NOMO-1 treated with DMSO at 0.1 percent for 48 hours (cell line): ENCODE measurements at regions not wholly inside any gene's neighbourhood (a gene's known extent, or its start where the extent isn't known, plus 50 kb on each side); places are given as distances from the start of the nearest gene placed in this dataset.
A peak's percentile ranks its signal among the peaks of the same experiment; 100 is the strongest.
"Not testable (repeated sequence)": the region's sequence is repeated elsewhere in the genome, so short reads cannot be mapped to it uniquely, and the experiment has no call there.

ENCODE experiments used
- DNase-seq: peaks from one replicate; lab custom pipeline; 2025; ENCODE audit not compliant: unreplicated experiment; lab: John Stamatoyannopoulos, UW

- DNase-seq, result no peak
Measured at GRCh38 chr14:44388306-44388705, 118.8 kb downstream of the FSCB start.

- no peak for DNase-seq
Measured at GRCh38 chr14:44385906-44386305, 121.2 kb downstream of the FSCB start.

GRCh38 chr14:44385296-44385695 is 121.8 kb downstream of the FSCB start:
- not testable (repeated sequence) for DNase-seq

- not testable (repeated sequence) for DNase-seq
Measured at GRCh38 chr14:44384601-44385293, 122.3 kb downstream of the FSCB start.

- DNase-seq, result no peak
Measured at GRCh38 chr14:44384093-44384492, 123.0 kb downstream of the FSCB start.

GRCh38 chr14:44383636-44384035 is 123.4 kb downstream of the FSCB start:
- DNase-seq, result no peak

- DNase-seq, result no peak
Measured at GRCh38 chr14:44379292-44379977, 127.6 kb downstream of the FSCB start.

GRCh38 chr14:44374906-44375305 is 132.2 kb downstream of the FSCB start:
- DNase-seq, result no peak

- DNase-seq, result no peak
Measured at GRCh38 chr14:44372807-44373489, 134.1 kb downstream of the FSCB start.

- no peak for DNase-seq
Measured at GRCh38 chr14:44372231-44372630, 134.9 kb downstream of the FSCB start.

- no peak for DNase-seq
Measured at GRCh38 chr14:44370727-44371126, 136.4 kb downstream of the FSCB start.

GRCh38 chr14:44369401-44370123 is 137.5 kb downstream of the FSCB start:
- no peak for DNase-seq

- DNase-seq, result no peak
Measured at GRCh38 chr14:44361083-44361482, 146.0 kb downstream of the FSCB start.

GRCh38 chr14:44353805-44354204 is 153.3 kb downstream of the FSCB start:
- DNase-seq, result no peak

- DNase-seq, result no peak
Measured at GRCh38 chr14:44352201-44352600, 154.9 kb downstream of the FSCB start.

- DNase-seq, result no peak
Measured at GRCh38 chr14:44347316-44347715, 159.8 kb downstream of the FSCB start.

- no peak for DNase-seq
Measured at GRCh38 chr14:44341116-44341515, 166.0 kb downstream of the FSCB start.

- no peak for DNase-seq
Measured at GRCh38 chr14:44339862-44340261, 167.2 kb downstream of the FSCB start.

GRCh38 chr14:44339231-44339630 is 167.9 kb downstream of the FSCB start:
- DNase-seq, result no peak

GRCh38 chr14:44317441-44317746 is 189.7 kb downstream of the FSCB start:
- DNase-seq, result no peak

- peak; percentile 10 for DNase-seq
Measured at GRCh38 chr14:44316647-44317440, 190.2 kb downstream of the FSCB start.
